HG03025 (cell line): ENCODE measurements at regions not wholly inside any gene's neighbourhood (a gene's known extent, or its start where the extent isn't known, plus 50 kb on each side); places are given as distances from the start of the nearest gene placed in this dataset.

Experiments
- ATAC-seq: cut with Tn5 transposase; IDR thresholded peaks from one replicate; pipeline ENCODE4 v1.9.1; 2021; ENCODE audit warnings: mild to moderate bottlenecking, moderate library complexity; ENCODE audit not compliant: unreplicated experiment, low FRiP score

DNA sequence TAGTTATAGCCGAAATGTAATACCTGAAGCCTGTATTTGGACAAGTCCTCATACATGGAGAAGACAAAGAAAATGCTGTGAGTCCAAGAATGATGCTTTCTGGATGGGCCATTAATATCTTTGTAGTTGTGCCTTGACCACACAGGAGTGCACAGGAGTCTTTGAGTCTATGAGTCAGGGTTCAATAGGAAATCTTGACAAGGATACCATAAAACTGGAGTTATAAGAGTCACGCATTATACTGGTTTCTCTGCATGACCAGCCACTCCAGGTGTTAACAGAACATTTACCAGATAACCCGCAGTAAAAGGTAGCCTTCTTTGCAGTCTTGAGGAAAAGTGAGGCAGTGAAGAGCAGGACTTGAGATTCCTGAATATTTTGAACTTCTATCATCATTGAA lies 464.6 kb upstream of the PKN2 start:
- no peak for ATAC-seq

DNA sequence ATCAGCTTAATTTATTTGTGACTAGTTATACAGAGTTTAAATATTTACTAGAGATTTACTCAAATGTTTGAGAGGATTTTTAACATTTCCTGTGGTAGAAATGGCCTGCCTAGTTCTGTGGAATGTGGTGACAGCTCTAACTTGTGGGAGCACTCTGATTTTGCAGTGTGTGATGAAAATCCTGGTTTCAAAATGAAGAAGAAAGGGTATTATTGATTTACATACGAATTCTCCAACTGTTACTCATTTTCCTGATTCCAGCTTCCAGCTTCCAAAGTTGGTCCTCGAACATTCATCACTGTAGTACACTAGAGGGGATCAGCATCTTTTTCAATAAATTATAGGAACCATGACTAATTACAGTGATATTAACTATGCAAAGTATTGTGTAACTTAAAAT lies 462.7 kb upstream of the PKN2 start:
- no peak for ATAC-seq

DNA sequence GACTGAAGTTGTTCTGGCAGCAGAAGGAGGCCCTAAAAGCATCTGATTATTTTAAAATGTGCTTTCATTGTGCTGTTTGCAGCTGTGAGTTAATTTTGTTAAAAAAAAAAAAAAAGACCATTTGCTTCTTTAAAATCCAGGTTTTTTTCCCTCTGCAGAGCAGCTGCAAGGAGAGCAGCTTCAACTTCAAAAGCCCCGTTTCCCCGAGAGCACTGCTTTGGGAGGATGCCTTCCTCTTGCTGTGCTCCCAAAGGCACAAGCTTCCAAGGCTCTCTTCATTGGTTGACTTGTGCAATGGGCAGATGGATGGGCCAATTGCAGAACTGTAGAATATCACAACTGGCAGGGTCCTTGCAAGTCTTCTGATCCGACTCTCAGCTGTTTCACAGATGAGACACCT lies 459.2 kb upstream of the PKN2 start:
- ATAC-seq, result no peak

DNA sequence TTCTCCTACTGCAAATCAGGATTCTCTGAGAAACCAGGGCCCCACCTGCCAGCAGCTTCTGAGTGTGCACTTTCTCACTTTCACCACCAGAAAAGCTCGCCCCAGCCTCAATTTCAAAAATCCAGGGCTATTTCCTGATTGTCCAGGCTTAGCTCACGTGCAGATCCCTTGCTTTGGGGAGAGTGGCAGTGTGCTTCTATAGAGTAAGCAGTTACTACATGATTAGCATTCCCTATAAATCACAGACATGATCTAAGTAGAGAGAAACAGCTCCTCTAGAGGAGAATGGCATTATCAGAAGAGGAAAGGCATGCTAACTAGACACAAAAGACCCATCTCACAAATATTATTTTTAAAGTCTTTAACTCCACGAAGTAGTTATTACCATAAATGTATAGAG lies 456.0 kb upstream of the PKN2 start:
- no peak for ATAC-seq

DNA sequence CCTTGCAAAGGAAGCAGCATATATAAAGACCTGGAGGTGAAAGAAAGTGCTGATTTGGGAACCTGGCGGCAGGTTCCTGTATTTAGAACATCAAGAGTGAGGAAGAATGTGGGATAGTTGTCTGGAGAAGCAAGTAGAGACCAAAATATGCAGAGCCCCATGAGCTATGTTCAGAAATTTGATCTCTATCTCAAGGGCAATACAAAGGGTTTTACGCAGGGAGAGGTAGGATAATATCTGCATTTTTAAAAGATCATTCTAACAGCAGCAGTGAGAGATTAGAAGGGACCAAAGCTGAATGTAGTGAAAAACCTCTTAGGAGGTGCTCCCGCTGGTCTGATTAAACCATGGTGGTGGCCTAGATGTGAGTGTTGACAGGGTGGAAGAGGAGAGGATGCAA lies 453.9 kb upstream of the PKN2 start:
- no peak for ATAC-seq

DNA sequence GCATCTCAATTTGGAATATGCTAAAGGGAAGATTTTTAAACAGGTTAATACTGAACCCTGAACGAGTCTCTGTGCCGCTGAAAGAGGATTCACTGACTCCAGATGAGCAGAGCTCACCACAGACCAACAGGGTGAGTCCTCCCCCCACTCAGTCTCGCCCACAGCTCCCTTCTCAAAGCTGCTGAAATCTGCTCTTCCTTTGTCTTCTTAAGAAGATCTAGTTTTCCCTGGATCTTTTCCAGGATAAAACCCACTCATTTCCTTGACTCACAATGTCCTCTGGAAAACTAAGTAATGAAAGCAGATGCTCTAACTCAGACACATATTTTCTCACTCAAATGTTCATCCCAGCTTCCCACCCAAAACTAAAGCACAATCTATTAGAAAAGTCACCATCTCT lies 447.0 kb upstream of the PKN2 start:
- ATAC-seq, result no peak

DNA sequence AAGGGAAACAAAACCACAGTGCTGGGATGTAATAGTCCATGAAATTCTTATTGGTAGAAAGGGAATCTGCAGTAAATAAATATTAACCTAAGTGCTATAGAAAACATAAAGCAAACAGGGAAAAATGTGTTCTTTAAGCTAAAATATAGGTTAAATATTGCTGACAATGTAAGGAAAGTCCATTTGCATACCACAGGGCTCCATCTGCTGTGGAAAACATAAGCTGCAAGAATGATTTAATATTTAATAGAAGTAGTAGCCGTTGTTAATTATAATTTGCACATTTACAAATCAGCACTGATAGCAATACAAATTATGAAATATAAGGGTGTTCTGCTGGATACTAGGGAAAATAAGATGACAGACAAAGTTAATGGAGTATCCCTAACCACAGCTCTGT lies 444.9 kb upstream of the PKN2 start:
- ATAC-seq, result no peak

DNA sequence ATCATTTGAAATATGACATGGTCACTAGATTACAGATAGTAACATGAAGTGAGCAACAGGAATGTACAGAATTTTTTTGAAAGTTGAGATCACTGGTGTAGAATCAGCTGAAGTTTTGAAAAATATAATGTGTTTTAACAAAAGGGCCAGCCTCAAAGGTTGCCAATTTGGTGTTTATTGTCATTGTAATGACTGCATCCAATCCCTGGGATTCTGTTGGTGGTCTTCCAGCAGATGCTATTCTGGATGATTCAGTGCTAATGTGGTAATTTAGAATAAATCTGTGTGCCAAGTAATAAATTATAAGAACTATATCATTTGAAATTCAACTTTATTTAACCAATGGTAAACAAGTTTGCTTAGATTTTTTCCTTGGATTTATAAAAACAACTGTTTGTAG lies 436.4 kb upstream of the PKN2 start:
- ATAC-seq, result no peak

DNA sequence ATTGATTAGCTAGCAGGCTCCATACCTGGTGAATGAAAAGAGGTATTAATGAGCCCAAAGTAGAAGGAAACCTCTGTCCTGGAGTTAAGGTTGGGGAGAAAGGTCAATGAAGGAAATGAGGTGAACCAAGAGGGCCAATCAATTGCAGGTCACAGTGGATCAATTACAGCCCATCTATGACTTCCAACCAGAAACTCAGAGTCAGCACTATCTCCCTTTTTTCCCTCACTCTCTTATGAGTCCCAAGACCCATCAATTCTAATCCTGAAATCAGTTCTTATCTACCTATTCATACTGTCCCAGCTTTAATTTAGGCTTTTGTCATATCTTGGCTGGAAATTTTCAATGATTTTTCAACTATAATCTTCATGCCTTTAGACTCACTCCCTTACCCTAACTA lies 433.2 kb upstream of the PKN2 start:
- ATAC-seq, result no peak

DNA sequence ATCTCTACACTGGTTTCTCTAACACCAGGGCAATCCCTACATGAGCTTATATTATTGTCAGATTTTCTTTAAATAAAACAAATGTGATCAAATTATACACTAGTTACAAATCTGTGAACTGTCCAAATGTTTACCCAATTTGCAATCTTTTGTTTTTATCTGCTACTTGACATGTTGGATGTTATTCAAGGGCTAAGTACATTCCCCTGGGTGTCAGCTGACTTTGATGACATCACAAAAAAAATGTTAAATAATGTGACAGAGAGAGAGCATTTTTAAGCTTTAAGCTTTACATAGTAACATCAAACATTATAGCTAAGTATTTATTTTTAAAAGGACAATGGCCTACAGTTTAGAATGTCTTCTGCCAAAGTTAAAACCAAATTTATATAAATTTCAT lies 431.3 kb upstream of the PKN2 start:
- no peak for ATAC-seq

DNA sequence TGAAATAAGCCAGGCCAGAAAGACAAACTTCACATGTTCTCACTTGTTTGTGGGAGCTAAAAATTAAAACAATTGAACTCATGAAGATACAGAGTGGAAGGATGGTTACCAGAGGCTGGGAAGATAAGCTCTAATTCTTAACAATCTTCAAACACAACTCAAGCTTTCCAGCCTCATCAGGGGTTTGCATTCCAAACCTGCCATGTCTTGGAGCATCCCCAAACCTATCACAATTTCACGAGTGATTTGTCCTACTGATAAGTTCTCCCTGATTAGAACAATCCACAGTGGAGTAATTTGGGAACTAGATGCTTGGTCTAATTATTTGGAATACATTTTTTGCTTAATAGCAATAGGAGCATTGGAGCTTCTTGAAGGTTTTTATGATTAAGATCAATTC lies 418.5 kb upstream of the PKN2 start:
- ATAC-seq, result no peak

DNA sequence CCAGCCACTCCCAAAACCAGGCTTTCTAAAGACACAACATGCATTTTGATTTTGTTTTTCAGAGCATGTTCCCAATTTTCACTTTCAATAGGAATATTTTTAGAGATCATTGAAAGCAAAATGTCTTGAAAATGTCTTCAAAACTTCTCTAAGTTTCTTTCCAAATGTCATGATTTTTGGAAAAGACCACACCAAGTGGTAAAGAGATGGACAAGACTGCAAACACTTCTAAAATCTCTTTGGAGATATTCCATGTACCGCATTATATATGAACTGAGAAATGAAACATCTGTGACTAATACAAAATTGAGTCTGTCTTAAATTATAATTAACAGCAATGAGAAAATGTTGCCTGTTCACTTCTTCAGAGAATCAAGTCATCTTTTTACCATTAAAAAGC lies 418.0 kb upstream of the PKN2 start:
- no peak for ATAC-seq

DNA sequence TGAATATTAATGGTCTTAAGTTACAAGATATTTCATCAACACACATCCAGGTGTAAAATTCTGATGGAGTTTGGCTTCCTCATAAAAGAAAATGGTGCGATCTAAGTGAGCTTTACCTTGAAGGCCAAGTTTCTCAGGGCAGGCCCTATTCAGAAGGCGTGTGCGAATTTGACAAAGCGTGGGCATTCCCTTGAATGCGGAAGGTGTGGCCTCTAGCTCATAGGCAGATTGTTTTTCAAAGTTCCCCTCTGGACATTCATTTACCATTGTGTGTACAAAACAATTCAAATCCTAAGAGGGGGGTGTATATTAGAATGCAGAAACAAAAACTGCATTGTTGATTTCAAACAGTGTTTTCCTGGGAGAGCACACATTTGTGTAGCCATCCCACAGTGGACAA lies 411.9 kb upstream of the PKN2 start:
- no peak for ATAC-seq

DNA sequence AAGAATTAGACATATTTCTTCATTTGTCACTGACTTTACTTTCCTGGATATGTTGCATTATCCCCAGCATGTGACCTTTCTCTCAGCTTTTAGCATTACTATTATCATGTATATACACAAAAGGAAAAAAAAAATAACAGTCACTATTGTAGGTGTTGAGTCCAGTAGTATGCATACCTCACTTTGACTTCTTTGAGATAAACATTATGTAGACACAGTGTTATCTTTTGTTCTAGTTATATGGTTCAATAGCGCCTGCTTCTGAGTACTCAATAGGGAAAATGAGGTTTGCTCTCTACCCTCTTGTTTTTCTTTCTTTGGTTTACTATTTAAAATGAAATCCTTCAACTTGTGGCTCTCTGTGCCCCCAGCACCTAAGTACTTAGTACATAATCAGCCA lies 409.6 kb upstream of the PKN2 start:
- no peak for ATAC-seq

DNA sequence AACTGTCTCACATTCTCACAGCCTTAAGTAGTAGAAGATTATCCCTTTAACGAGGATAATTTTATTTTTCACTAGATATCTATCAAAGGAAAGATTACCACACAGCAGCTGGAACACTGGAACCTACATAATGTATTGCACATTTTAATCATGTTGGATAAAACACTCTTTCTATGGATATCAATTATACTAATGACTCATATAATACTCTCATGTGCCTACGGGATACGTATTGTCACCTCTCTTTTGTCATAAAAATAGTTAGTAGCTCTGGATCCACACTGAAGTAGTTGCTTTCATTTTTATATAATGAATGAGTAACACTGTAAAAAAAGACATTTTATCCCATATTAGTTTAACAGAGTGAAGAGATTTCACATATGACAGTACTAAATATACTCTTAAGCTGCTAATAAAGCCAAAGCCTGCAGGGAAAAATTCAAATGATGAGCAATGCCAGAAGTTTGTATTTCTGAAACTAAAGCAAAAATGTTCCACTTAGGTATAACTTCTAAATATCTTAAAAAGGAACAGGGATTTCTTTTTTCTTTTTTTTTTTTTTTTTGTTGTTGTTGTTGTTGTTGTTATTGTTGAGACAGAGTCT lies 408.7 kb upstream of the PKN2 start:
- no peak for ATAC-seq

DNA sequence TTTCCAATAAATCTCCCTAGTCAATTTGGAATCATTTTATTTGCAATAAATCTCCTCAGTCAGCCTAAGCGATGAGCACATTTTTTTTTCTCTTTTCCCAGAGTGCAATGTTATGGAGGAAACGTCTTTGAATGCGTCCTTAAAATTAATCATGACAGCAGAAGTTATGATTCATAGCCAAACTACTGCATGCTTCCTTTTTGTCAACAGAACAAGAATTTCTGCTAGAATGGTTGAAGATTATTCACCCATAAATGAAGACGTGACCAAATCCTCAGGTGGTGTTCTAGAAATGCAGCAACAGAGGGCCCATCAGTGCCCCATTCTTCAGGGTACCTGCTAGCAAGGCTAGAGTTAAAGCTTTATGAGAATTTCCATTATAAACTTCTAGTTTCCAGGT lies 407.9 kb upstream of the PKN2 start:
- ATAC-seq, result no peak

DNA sequence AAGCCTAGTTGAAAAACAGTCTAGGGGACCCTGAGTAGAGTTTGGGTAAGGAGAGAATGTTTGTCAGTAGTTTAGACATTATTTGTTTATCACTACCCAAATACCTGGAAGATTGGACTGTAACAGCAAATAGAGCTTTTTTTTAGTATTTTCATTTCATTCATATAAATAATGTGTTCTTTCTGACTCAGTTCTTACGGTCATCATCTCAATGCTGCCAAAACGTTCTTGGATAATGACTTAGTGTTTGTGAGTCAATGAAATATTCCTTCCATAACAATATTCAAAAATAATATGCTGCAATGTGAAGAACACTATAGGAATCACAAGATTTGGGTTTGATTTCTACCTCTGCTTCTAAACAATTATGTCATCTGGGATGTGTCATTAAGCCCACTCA lies 400.0 kb upstream of the PKN2 start:
- ATAC-seq, result no peak

DNA sequence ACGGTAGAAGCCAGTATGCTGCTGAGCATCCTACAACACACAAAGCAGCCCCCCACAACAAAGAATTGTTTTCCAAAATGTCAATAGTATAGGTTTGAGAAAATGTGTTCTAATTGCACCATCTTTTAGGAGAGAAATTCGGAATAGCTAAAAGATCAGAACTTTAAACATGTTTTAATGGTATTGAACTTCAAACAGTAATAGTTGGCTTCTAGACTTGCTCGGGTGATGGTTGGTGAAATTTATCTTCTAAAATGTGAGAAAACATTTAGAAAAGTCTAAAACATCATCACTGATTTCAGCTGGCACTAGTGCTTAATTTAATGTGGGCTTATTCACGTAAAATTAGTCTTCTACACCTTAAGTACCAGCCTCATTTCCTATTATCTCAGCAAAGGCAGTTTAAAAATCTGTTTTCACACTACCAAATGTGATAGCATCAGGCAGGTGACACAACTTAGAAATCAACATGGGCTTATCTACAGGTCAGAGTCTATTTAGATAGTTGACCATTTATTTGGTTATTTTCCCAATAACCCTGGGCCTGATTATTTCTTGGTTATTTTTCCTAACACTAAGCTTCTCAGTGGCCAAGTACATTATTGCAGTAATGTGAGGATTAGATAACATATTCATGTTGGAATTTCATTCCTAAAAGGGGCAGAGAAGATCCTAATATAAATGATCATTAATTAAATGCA lies 399.3 kb upstream of the PKN2 start:
- no peak for ATAC-seq

DNA sequence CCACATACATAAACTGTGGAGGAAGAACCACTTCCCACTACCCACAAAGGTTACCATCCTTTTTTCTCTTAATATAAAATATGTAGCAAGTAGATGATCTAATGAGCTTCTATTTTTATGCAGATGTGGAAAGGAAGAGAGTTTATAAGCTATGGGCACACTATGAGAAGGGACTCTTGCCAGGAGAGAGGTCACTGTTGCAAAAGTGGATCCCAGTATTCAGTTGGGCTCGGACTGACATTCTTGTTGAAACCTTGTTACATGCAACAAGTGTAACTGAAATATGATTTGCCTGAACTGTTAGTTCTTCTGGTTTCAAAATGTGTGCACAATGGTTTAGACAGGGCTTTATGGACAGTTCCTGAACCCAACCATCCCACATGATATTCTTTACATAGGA lies 397.4 kb upstream of the PKN2 start:
- ATAC-seq, result no peak

DNA sequence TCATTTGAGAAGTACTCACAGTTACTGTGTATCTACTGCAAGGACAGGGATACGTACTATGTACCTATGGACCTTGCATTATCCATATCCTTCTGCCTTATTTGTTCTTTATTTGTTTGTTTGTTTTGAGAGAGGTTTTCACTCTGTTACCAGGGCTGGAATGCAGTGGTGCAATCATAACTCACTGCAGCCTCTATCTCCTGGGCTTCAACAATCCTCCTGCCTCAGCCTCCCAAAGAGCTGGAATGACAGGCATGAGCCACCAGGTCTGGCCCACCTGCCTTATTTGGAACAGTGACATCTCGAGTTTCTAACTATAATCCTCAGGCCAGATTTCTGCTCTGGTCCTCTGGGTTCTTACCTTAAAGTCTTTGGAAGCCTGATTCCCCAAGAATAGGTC lies 395.5 kb upstream of the PKN2 start:
- ATAC-seq, result no peak

DNA sequence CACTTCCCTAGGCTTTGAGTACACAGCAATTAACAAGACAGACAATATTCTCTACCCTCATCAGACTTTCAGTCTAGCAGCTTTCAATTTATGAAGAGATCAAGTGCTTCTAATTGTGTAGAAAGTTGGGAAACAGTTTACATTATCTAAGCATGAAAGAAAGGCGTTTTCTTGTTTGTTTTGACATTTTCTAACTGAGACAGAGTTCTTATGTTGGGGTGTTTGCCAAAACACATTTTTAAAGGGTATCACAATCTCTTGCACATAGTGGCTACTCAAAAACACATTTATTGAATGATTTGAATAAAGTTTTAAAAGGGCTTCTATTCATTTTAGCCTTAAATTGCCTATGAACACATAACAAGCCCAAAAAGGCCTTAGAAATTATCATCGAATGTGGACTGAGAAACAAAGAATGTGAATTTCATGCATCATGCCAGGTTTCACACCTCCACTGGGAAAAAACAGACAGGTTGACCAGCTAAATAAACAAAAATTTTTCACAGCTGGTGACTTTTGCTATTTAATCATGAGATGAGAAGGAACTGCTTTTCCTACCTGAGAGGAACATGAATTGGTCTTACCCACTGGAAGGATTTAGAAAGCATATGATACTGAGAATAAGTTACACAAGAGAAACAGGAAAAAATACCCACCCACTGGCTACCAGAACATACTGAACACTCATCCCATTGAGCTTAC lies 394.5 kb upstream of the PKN2 start:
- no peak for ATAC-seq
